GDM1 (cell line): ENCODE measurements at regions not wholly inside any gene's neighbourhood (a gene's known extent, or its start where the extent isn't known, plus 50 kb on each side); places are given as distances from the start of the nearest gene placed in this dataset.

Experiments
- DNase-seq: peaks from one replicate; lab custom pipeline; 2025; lab: John Stamatoyannopoulos, UW

DNA sequence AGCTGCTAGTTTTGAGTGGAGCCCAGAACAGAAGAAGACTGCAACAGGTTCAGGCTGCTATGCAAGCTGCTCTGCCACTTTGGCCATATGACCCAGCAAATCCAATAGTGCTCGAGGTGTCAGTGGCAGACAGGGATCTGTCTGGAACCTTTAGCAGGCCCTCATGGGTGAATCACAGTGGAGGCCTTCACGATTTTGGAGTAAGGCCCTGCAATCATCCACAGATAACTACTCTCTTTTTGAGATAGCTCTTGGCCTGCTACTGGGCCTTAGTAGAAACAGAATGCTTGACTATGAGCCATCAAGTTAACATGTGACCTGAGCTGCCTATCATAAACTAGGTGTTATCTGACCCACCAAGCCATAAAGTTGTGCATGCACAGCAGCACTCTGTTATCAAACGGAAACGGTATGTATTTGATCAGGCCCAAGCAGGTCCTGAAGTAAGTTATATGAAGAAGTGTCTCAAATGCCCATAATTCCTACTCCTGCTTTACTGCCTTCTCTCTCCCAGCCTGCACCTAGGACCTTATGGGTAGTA lies 116.9 kb upstream of the CCDC196 start:
- DNase-seq: no peak

DNA sequence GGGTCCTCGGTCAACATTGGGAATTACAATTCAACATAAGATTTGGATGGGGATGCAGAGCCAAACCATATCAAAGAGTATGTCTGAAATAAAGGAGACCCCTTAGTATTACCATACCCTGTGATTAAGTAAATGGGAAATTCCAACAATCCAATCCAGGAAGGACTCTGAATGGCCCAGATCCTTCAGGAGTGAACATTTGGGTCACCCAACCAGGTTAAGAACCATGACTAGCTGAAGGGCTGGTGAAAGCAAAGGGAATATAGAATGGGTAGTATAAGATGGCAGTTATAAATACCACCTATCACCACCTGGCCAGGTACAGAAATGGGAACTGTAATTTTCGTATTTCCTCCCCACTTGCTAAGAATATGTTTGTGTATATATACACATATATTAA lies 114.4 kb upstream of the CCDC196 start:
- no peak for DNase-seq

DNA sequence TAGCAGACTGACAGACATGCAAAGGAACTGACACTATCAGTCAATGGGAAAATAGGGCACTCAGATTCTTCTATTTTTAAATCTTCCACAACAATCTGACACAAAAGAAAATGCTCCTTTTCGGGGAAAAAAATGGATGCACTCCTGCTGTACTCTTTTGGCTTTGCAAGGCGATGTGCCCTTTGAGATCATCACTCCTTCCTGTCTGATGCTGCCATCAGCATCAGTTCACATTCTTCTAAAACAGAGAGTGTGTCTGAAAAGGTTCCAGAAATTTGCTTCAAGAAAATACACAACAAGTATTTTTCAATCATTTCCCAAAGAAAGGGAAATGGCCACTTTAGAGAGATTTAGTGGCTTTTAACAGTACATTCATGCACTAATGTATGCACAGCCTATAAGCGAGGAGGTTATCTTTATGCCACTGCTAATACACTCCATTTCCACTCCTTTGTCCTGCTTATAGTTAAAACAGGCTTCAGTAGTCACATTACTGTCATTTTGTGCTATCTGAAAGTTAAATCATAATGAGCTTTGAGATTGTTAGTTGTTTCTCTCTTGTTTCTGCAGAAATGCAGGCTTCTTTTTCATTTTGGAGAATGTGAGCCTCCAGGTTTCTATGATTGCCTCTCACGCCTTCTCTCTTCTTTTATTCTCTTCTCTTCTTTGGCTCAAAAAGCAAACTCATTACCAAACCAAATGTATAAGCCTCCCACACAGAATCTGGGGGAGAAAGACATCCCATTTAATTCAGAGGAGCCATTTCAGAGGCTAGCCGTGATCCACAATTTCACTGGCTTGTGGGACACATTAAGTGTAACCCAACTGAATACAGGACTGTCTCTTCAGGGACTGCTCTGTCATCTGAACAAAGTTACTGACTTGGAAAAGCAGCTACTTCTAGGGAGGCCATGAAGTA lies 110.9 kb upstream of the CCDC196 start:
- DNase-seq: no peak

DNA sequence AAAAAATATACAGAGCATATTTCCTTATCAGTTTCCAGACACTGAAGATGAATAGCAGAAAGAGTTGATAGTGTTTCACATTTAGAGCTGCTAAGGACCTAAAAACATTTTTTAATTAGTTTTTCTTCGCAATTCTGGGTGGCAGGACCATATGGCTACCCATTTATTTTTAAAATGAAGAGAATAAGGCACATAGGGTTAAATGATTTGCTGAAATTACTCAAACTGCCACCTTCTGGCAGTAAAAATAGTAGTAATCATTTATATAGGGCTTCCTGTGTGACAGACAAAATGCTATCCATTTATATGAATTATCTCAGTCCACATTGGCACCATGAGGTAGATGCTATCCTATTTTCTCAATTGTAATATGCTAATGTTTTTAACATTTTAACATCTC lies 108.6 kb upstream of the CCDC196 start:
- DNase-seq: no peak

DNA sequence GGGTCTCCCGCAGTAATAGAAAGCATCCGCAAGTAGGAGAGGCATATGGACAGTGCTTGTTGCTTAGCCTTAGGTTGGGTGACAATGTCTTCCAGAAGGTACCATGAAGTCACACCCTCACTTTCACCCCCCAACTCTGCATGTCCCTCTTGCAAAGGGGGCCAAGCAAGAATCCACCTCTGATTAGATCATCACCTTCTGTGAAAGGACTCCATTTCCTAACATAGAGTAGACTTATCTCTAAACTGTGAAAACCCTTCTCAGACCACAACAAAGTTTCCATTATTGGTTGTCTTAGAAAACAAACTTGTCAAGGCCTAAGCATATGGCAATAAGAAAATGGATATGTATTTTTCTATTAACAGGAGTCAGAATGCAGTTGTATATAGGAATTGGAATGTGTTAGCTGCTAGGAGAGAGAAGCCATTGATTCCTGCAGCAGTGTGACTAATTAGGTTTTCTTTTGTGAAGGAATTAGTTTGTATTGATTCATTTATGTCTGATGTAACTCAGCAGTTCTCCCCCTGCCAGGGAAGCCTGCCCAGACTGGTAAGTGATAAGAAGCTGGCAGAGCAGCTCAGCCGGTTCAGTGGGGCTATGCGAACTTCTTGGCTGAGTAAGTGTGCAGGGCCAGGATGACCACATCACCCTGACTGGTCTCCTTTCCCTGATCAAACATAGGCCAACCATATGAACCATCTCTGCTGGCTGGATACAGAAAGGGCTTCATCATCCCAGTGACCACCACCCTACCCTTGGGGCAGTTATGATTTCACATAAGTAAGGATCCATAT lies 107.3 kb upstream of the CCDC196 start:
- DNase-seq: no peak

DNA sequence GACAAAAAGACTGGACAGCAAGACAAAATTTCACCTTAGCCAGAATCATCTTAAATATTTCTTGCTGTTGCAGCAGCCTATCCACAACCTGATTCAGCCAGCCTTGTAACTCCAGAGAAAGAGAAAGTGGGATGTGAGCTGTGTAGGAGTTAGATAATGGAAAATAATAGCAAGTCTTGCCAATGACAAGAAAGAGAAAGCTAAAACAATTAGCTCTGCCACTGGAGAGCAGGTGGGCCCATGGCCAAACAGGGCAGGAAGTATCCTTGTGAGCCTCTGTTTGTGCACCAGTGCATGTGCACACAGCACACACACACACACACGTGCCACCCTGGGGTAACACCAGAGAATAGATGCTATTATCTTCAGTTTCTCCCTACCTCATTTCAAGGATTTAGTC lies 106.0 kb upstream of the CCDC196 start:
- DNase-seq: no peak

DNA sequence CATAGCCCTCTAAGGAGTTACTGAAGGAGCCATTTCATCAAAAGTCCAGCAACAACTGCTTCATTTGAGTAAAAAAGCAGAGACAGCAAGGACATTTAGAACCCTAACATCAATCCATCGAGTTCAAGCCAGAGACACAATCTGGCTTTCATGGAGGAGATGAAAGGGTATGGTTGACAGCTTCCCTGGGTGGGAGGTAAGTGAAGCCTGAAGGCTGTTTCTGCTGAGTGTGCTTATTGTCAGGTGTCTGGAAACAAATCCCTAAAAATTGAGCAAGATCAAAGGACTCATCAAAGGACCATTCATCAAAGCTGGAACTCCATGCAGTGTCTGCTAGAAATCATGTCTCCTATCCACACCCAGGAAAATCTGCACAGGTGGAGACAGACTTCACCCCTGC lies 104.4 kb upstream of the CCDC196 start:
- DNase-seq: no peak

DNA sequence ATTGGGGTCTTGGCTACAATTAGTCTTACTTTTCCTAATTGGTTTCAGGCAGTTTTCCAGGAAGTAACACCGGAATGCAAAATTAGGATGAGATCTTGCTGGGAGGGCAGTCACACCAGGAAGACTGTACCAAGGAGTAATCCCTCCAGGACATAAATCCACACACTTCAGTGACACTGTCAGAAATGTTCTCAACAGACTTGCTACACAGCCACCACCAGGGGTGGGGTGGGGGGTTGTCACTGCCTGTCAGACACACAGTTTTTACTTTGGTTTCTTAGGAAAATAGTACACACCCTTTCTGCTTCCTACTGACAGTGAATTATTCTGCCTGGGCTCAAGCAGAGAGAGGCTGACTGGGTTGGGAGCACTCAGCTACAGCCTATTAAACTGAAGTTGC lies 102.9 kb upstream of the CCDC196 start:
- DNase-seq: no peak

DNA sequence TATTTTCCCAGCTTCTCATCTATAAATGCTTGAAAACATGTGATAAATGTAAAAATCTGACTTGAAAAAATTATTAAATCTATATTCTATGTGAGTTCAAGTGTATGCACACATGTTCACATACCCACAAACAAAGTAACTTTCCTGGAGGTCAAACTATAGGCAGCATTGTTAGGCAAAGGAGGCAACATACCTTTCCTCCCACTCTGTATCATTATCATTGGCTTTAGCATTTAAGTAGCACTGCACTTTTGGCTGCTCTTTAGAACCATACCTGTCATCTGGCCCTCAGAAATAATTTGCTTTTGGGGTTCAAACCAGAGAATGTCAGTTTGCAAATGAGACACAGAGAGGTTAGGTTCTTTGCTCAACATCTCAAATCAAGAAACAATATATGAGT lies 102.4 kb upstream of the CCDC196 start:
- no peak for DNase-seq

DNA sequence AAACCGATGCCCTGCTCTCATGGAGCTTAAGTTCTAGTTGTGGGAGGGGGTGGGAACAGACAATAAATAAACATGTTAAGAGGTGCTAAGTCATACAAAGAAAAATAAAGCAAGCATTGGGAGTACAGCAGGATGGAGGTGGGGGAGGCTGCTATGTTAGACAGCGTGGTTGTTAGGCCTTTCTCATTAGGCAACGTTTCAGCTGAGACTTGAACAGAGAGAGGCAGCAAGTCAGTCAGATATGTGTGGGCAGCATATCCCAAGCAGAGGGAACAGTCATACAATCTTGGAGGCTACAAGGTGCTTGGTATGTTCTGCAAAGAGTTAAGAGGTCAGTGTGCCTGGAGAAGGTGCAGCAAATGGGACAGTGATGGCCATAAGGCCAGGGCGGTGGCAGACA lies 97.7 kb upstream of the CCDC196 start:
- DNase-seq: no peak

DNA sequence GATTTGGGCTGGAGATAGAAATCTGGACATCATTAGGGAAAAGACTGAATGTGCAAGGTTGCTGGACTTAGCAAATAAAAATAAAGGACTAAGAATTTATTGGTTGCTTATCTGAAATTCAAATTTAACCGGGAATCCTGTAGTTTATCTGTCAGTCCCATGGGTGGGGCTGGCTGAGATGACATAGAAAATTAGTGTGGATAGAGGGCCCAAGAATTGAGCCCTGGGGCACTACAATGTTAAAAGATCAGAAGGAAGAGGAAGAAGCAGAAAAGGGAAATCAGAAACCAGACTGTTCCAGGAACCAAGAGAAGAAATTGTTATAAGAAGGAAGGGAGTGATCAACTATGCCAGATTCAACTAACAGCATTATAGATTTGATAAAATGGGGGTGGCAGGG lies 96.7 kb upstream of the CCDC196 start:
- DNase-seq: no peak

DNA sequence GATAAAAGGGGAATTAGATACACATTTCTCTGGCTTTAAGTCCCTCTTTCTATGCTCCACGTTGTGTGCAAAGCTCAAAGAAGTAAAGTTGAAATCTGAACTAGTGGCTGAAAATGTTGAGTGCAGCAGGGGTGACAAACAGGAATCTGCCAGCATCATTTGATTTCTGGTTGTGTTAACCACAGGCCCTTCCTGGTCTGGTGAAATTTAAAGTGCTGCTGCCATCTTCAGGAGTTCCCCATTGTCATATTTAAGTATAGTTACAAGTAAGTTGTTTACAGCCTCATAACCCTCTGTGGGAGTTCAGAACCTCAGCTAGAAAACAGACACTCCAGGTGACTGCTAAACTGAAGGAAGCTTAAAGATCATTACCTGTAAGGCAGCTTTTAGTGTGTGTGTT lies 90.9 kb upstream of the CCDC196 start:
- DNase-seq: peak; percentile 22

DNA sequence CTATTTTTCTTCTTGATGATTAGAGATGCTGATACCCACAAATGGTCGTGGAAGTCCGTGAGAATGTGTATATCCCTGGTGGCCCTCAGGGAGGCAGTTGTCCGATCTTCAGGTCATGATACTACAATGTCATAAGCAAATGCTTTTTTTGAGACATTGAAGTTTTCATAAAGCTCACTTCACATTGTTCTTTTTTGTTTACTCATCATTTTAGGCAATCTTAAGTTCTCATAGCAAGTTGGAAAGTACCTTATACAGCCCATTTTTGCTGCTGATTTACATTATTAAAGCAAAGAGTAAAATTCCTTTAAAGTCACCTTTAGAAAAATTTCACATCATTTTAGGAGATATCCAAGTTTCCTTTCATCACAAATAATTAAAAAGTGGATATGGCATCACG lies 90.0 kb upstream of the CCDC196 start:
- no peak for DNase-seq

DNA sequence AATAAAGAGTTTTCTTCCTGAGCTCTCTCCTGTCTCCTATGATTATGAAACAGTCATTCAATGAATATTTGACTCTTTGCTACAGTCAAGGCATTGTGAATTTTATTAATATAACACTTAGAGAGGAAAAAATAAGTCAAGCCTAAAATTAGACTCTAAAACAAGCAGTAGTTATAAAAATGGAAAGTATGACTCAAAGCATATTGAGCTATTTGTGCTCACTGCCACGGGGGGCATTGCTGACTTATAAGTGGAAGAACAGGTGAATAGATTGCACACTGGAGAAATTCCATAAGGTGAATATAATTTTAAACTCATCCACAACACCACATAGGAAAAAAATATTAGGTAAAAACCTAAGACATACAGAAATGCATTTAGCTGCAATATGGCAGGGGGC lies 87.7 kb upstream of the CCDC196 start:
- no peak for DNase-seq

DNA sequence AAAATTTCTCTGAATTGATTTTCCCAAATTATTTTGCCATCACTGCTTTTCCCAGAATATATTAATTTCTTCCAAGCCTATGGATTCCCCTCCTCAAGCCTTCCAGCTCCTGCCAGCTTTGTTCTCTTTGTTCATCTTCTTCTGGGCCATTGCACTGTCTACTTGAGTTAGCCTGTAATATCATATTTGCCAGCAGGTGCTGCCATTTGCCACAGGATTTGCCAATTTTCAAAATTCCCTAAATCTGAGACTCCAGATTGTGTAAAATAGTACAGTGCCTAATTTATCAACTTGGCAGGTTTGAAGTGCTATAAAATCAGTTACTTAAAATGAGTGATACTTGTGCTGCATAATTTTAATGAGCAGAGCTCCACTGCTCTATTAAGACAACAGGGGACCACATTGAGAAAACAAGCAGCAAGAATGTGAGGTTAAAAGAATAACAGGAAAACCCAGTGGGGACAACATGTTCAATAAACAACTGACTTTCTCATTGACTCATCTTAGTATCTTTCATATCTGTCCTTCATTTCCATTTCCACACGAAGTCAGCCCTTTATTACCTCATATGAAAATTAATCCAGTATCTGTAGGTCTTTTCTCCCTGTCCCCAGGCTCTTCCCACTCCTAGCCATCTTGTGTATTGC lies 84.6 kb upstream of the CCDC196 start:
- no peak for DNase-seq

DNA sequence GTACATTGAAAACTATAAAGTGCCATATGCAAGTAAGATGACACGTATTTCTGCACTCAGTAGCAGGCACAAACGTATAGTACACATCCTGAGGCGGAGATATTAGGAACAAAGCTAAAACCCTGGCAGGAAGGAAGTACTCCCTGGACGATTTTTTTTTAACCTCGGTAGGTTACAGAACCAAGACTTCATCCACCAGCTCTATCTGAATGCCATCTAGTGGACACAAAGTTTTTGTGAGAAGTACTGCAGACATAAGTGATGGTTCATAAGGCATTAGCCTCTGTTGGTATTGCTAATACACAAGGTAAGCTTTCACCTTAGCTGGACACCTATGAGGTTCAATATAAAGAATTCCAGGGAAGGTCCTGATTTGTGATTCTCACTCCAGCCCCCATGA lies 83.0 kb upstream of the CCDC196 start:
- peak; percentile 8 for DNase-seq

DNA sequence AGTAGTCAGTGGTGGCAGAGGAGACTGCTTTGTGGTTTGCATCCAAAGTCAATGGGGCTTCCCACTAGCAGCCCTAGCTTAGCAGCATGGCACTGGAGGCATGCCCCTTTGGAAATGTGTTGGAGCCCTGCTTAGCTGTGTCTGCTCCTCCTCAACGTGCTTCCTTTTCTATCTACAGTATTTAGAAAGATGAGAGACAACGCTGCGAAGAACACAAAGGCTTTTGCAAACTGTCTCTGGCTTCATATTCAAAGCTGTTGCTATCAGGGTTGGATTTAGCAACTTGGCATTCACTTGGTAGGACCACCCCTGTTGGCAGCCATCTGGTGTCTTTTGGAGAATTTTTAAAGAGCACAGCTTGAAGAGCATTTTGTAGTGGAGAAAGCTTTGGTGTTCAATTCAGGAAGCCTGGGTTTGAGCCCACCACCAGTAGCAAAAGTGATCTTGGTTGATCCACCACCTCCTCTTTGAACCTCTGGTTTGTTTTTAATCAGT lies 82.1 kb upstream of the CCDC196 start:
- DNase-seq: no peak

DNA sequence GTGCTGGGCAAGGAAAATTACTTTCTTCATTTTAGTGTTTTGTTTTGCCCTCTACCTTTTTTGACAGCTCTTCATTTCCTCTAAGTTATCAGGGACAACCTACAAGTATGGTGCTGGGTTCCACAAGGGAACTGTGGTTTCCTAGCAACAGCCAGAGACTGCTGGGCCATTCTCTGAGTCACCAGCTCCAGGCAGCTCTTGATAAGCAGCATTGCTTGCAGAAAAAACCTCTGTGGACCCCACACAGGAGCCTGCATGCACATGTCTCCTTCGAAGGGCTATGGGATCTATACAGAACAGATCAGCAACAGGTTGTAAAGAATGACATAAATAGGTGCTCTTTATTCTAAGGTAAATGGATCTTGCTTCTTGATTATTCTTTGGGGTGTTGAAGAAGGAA lies 81.0 kb upstream of the CCDC196 start:
- DNase-seq: peak; percentile 18

DNA sequence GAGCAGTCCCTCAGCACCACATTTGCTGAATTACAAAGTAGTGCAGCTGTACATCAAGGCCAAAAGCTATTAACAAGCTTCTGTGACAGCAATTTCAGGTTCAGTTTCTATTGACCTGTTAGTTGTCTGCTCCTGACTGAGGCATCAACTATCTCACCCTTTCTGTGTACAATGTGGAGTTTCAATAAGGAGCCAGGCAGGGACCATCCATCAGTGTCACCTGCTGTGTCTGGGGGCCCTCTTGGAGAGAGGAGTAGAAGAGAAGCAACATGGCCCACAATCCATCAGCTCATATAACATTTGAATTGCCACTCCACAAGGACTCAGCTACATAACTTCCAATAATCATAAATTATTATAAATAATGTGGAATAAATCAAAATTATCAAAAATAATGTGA lies 72.3 kb upstream of the CCDC196 start:
- DNase-seq: no peak

DNA sequence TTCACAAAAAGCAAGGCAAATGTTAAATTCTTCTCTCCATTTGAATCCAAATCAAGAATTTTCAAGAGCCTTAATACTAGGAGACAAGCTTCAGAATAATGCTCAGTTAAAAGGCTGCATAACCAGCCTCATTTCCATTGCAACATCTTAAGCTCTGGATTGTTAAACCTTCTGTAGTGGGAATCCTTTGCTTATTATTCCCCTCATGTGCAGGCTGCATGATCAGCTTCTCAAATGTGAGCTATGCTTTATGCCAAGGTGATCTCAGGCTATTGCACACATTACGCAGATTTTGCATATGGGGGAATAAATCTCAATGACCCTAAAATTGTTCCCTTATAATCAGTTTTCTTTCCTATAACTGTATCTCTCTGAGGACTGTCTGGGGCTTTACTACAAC lies 71.7 kb upstream of the CCDC196 start:
- no peak for DNase-seq

DNA sequence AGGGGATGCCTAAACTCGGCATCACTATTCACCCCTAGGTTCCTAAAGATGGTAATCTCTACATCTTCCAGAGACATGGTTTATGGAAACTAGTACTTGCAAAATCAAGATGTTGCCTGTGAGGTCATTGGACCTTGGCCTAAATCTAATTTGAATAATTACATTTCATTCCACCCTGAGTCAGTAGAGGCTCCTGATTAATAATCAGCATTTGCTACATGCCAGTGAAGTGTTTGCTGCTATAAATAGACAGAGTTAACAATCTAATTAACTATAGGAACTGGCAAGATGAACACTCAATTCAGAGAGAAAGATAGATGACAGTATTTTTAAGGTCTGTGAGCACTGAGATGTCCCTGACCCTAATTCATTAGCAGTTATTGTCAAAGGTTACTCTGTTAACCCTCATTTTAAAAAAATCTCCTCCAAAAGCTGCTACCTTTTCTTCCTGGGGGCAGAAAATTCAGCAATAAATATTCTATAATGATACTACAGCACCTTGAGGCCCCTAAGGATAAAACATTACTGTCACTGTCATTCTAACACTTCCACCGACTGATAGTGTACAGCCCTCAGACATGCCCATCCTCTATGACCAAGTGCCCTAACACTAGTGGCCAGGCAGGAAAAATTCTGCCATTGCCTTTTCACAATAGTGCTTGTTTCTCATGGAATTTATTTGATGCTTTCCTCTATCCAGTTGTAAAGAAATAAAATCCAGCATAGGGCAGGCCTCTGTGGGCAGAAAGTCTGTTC lies 65.7 kb upstream of the CCDC196 start:
- no peak for DNase-seq
